ENCODE measurements at regions not wholly inside any gene's neighbourhood (a gene's known extent, or its start where the extent isn't known, plus 50 kb on each side); places are given as distances from the start of the nearest gene placed in this dataset.

GRCh38 chr1:87638636-87639035 is 310.0 kb downstream of the LMO4 start:
- TF ChIP-seq CTCF (conservative IDR thresholded peaks at IDR 0.05 in 1 of 2, IDR thresholded peaks at IDR 0.05 in 1 of 2; ENCODE audit: low read depth in 1 of 2, low read length in 2 of 2) (no peak), EZH2 (IDR thresholded peaks at IDR 0.05; ENCODE audit: low read length, missing control alignments) (no peak)

All from fibroblast of lung (primary cell).